ENCODE measurements at regions not wholly inside any gene's neighbourhood (a gene's known extent, or its start where the extent isn't known, plus 50 kb on each side); places are given as distances from the start of the nearest gene placed in this dataset.

DNA sequence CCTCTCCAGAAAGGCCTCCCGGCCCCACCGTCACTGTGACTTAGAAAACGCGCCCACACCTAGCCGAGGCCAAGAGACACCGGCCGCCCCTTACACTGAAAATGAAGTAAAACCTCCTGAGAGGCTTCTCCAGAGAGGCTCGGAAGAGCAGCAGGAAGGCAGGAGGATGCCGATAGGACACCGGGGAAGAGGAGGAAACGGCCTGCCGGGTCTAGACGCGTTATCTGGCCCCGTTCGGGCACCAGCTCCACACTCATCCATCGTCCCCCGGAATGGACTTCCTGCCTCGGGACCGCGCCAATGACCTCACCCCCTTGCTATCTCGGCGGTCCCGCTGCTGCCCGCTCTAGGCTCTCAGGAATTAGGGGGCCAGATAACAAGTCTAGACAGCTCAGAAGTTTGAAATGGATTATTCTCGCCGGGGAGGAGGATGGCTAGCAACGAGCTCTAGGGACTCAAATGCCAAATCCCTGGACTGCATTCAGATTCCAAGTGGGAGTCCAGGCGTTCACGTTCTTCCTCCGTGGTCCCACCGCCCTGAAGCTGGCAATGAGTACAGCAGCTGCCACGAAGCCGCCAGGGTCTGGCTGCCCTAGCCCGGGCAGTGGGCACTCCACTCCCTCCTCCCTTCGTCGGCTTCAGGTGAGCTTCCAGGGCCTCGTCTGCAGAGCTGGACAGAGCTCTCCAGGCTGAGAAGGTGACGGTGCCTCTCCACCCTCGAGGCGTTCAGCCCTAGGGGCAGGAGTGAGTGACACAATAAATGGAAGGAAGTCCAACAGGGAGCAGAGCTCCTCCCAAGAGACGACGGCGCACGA is 350.9 kb downstream of the FOXL1 start:
- no peaks in the 10 kb centered on the region for H3K79me2 ChIP-seq
- H3K9me3 ChIP-seq (ENCODE audit: control insufficient read depth, low read length): no peaks in the 10 kb centered on the region
- no peaks in the 10 kb centered on the region for H3K36me3 ChIP-seq (ENCODE audit: control insufficient read depth, insufficient read depth, low read length)
- H3K4me3 ChIP-seq (ENCODE audit: low read depth, low read length): no peak overlapping the region
- no peak overlapping the region for H3K4me2 ChIP-seq (ENCODE audit: low read length)
- H3K9ac ChIP-seq: no peak overlapping the region
- H3K27ac ChIP-seq: no peak overlapping the region
- H3K4me1 ChIP-seq: no peaks in the 10 kb centered on the region
- H2AFZ ChIP-seq: no peak overlapping the region
- no peaks in the 10 kb centered on the region for H3K27me3 ChIP-seq (ENCODE audit: control insufficient read depth, insufficient read depth, low read length)
- TF ChIP-seq, protein P1, sequence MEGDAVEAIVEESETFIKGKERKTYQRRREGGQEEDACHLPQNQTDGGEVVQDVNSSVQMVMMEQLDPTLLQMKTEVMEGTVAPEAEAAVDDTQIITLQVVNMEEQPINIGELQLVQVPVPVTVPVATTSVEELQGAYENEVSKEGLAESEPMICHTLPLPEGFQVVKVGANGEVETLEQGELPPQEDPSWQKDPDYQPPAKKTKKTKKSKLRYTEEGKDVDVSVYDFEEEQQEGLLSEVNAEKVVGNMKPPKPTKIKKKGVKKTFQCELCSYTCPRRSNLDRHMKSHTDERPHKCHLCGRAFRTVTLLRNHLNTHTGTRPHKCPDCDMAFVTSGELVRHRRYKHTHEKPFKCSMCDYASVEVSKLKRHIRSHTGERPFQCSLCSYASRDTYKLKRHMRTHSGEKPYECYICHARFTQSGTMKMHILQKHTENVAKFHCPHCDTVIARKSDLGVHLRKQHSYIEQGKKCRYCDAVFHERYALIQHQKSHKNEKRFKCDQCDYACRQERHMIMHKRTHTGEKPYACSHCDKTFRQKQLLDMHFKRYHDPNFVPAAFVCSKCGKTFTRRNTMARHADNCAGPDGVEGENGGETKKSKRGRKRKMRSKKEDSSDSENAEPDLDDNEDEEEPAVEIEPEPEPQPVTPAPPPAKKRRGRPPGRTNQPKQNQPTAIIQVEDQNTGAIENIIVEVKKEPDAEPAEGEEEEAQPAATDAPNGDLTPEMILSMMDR (IDR thresholded peaks at IDR 0.05): no peak

DNA sequence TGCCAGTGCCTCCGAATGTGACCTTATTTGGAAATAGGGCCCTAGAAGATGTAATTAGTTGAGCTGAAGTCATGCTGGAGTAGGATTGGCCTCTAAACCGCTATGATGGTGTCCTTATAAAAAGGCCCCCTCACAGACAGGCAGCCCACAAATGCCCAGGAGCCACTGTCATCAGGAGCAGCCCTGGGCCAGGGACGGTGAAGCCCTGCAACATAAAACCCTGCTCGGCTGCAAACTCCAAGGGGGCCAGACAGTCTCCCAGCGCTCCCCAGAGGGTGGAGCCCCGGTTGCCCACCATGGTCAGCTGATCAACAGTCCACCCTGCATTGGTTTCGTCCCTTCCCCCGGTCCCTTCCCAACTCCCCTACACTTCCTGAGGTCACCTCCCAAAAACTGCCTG is 351.7 kb downstream of the FOXL1 start:
- no peaks in the 10 kb centered on the region for H3K79me2 ChIP-seq
- no peak overlapping the region for H3K27ac ChIP-seq
- no peak overlapping the region for H3K4me2 ChIP-seq (ENCODE audit: low read length)
- no peaks in the 10 kb centered on the region for H3K36me3 ChIP-seq (ENCODE audit: control insufficient read depth, insufficient read depth, low read length)
- H3K9ac ChIP-seq: no peak overlapping the region
- no peaks in the 10 kb centered on the region for H3K4me1 ChIP-seq
- H2AFZ ChIP-seq: no peak overlapping the region
- H3K4me3 ChIP-seq (ENCODE audit: low read depth, low read length): no peak overlapping the region
- TF ChIP-seq, protein P1 (IDR thresholded peaks at IDR 0.05): no peak
- H3K9me3 ChIP-seq (ENCODE audit: control insufficient read depth, low read length): no peaks in the 10 kb centered on the region
- H3K27me3 ChIP-seq (ENCODE audit: control insufficient read depth, insufficient read depth, low read length): no peaks in the 10 kb centered on the region

DNA sequence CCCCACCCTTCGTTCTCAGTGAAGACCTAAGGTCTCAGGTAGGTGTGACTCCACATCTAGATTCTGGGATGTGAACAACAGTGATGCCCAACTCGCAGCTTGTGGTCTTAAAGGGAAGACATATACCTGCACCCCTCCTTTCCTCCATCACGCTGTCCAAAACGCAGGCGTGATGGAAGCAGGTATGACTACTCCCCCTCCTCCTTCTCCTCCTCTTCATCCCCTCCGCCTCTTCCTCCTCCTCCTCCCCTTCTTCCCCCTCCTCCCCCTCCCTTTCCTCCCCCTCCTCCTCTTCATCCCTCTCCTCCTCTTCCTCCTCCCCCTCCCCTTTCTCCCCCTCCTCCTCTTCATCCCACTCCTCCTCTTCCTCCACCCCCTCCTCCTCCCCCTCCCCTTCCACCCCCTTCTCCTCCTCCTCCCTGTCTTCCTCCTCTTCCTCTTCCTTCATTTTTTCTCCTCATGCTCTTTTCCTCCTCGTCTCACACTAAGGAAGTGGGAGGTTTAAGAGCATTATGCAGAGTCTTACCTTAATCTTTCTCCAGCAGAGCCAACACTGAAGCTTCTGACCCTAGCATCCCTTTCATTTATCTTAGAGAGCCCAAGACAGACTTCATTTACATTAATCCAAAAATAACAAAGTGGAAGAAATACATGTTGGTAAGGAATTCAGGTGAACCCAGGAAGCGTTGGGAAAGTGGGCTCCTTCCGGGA is 352.5 kb downstream of the FOXL1 start:
- Histone ChIP-seq H3K4me2 (ENCODE audit: low read length) (no peak overlapping the region), H3K9me3 (ENCODE audit: control insufficient read depth, low read length) (no peaks in the 10 kb centered on the region), H3K79me2 (no peaks in the 10 kb centered on the region), H3K4me1 (no peaks in the 10 kb centered on the region), H3K4me3 (ENCODE audit: low read depth, low read length) (no peak overlapping the region), H2AFZ (no peak overlapping the region), H3K9ac (no peak overlapping the region), H3K27me3 (ENCODE audit: control insufficient read depth, insufficient read depth, low read length) (no peaks in the 10 kb centered on the region), H3K27ac (no peak overlapping the region), H3K36me3 (ENCODE audit: control insufficient read depth, insufficient read depth, low read length) (no peaks in the 10 kb centered on the region)
- TF ChIP-seq, protein P1 (IDR thresholded peaks at IDR 0.05): no peak

DNA sequence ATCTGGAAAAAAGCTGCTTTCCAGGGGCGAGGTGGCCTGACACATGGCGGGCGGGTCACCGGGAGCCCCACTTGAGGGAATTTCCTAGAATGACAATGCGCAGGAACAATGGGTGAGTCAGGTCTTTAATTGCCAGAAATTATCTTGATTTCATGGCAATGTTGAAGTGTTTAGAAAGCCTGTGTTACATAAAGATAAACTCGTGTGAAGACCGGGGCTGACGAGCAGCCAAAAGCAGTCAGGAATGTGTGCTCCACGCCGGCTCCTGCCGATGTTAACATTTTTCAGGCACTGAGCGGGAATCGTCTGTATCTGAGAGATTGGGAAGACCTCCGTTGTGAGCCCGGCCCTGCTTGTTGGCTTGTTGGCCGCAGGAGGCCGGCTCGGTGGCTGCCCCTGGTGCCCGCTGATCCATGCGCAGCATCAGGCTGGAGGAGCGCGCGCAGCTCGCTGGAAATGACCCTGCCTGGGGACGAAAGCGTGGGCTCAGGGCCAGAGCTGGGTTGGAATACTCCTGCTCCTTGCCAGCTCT is 353.1 kb downstream of the FOXL1 start:
- H3K4me3 ChIP-seq (ENCODE audit: low read depth, low read length): no peak overlapping the region
- H3K27me3 ChIP-seq (ENCODE audit: control insufficient read depth, insufficient read depth, low read length): no peaks in the 10 kb centered on the region
- H3K79me2 ChIP-seq: no peaks in the 10 kb centered on the region
- no peak overlapping the region for H3K27ac ChIP-seq
- H3K9me3 ChIP-seq (ENCODE audit: control insufficient read depth, low read length): no peaks in the 10 kb centered on the region
- no peaks in the 10 kb centered on the region for H3K4me1 ChIP-seq
- no peaks in the 10 kb centered on the region for H3K36me3 ChIP-seq (ENCODE audit: control insufficient read depth, insufficient read depth, low read length)
- no peak overlapping the region for H3K4me2 ChIP-seq (ENCODE audit: low read length)
- H3K9ac ChIP-seq: no peak overlapping the region
- TF ChIP-seq, protein P1 (IDR thresholded peaks at IDR 0.05): no peak
- H2AFZ ChIP-seq: no peak overlapping the region
